NCI-H2227 treated with DMSO at 0.1 percent for 48 hours (cell line): ENCODE measurements at regions not wholly inside any gene's neighbourhood (a gene's known extent, or its start where the extent isn't known, plus 50 kb on each side); places are given as distances from the start of the nearest gene placed in this dataset.
"Not testable (repeated sequence)": the region's sequence is repeated elsewhere in the genome, so short reads cannot be mapped to it uniquely, and the experiment has no call there.

ENCODE experiments used
- DNase-seq: peaks from one replicate; lab custom pipeline; 2025; lab: John Stamatoyannopoulos, UW

DNA sequence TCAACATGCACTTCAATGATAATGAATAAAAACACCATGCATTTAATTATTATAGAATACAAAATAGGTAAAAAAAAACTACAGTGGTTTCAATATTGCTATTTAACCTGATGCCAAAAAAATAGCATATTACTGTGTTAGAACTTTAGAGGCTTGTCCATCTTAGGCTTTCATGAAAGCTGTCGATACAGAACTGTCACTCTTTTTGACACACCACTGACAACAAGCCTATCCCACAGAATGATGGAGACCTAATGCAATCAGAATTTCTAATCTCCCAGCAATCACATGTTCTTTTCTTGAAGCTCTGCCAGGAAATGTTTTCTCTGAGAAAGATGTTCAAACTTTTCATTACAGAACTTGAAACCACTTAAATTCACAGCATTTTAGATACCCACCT, 490.3 kb upstream of the EPHA6 start:
- DNase-seq: no peak

DNA sequence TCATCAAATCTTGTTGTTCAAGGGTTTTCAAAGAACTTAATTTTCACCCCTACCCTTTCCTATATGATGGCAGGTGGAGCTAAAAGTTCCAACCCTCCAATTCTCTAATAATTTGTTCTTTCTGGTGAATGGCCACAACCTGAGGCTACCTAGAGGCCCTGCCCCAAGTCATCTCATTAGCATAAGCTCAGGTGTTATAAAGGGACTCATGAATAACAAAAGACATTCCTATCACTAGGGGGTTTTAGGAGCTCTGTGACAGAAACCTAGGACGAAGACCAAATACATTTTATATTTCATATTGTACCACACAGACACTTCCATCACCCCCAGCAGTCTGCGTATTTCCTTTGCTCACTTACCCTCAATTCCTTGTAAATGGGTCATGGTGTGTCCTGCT, 483.6 kb upstream of the EPHA6 start:
- no peak for DNase-seq

DNA sequence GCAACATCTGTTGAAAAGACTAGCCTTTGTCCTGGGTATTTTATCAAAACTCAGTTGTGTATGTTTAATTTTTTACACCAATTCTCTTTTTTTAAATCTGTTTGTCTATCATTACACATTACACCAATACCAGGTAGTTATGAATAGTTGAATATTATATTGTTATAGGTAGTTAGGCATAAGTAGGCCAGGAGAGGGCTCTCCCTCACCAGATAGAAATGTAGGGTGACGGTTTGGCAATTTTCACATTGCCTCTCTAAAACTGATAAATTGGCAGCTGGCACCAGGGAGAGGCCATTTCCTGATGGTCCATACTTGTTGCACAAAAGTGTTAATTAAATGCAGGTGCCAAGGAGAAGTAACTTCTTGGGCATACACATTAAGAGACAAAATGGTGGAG, 483.1 kb upstream of the EPHA6 start:
- DNase-seq: no peak

DNA sequence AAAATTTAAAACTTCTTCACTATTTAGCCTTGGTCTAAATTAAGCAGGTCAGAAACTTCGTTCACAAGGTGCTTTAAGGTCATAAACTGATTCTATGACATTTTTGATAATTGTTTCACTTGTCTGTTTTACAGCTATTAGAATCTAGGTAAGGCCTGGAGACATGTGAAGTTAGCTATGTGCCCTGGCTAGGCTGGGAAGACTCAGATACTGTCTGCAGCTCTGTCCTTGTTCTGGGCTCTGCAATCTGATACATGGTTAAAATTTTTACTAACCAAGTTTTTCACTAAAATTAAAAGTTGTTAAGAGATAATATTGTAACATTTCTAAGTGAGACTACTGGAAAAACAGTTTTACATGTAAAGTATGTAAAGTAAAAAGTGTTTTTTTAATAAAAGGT, 479.6 kb upstream of the EPHA6 start:
- DNase-seq: no peak

DNA sequence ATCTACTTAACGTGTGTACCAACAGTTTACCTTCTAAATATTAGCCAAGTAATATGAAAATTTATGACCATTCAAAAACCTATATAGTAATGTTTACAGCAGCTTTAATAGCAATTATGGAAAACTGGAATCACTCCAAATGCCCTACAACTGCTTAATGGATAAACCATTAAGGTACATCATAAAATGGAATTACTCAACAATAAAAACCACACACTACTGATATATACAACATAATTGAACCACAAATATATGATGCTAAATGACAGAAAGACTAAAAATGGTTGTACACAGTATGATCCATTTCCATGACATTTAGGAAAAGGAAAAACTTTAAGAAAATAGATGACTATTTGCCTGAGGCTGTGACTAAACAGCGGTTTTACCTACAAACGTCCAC, 467.1 kb upstream of the EPHA6 start:
- DNase-seq: no peak

DNA sequence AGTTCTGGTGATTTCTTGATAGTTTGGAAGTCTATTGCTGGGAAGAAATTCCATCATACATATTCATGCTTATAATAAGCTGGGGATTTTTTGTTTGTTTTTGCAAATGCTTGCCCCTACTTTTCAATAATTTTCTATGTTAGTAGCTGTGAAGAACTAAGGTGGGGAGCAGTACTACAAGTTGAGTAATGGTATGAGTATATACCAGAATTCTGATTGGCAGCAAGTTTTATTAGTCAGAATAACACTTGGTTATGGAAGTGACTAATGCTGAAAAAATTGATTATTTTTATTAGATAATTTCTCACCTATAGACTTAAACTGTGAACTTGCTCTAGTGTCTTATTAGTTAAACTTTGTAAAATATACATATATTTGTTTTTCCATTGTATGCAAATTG, 462.8 kb upstream of the EPHA6 start:
- DNase-seq: not testable (repeated sequence)

DNA sequence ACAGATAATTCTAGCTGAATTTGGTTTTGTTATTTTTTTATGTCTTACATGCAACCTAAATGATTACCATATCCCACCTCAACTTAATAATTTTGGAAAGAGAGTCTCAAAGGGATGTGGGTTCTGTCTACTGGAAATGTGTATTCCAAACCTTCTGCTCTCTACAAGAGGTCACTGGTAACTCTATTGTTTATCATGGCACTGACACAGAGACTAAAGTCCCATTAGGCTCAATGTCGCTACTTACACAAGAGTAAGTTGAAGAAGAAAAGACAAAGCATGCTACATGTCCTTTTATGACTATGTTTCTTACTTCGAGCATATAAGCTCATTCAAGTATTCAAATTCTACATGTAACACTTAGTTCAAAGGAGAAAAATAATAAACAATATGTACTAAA, 460.3 kb upstream of the EPHA6 start:
- DNase-seq: no peak

DNA sequence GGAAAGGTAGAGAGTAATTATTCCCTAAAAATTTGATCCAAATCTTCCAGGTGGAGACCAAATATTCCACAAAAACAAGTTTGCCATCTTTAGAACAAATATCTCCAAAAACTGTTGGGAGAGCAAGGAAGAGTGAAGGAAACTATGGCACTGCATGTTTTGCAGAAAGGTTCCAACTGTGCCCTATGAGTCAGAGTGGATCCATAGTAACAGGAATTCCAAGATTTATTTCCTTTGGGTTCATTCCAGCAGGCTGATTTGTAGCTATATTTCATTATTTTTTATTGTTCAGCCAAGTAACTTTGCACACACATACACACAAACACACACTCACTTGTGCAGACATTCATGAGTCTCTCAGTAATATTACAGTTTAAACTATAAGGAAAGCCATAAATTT, 459.7 kb upstream of the EPHA6 start:
- DNase-seq: no peak

DNA sequence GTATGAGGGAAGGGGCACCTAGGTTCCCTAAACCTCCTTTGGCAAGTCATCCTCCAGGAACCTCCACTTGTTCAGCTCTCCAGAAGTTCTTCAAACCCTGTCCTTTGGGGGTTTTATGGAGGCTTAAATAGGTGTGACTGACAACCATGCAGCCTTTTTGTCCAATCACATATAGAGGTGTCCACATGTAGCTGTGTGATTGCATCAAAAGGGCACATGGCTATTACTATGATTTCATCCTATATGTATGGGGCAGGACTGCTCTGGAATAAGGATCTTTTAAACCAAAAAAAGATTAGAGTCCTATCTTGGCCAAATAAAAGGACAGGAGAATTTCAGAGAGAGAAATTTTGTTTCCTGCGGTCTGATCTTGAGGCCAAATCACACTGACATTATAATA, 453.2 kb upstream of the EPHA6 start:
- DNase-seq: no peak

DNA sequence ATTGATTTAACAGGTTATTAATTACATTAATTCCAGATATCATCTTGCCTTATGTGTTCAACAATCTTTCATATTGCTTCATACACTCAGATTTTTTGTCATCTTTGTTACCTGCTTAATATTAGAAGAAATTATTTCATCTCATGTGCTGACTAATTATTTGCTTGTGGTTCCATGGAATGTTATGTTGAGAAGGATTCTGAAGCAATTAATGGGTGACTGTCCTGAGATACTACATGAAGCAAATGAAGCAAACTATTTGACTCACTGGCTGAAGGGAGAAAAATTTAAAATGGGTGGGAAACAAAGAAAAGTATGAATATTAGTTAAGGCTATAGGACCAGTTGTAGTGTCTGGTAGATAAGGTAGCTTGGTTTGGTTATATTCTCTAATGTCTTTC, 443.8 kb upstream of the EPHA6 start:
- no peak for DNase-seq

DNA sequence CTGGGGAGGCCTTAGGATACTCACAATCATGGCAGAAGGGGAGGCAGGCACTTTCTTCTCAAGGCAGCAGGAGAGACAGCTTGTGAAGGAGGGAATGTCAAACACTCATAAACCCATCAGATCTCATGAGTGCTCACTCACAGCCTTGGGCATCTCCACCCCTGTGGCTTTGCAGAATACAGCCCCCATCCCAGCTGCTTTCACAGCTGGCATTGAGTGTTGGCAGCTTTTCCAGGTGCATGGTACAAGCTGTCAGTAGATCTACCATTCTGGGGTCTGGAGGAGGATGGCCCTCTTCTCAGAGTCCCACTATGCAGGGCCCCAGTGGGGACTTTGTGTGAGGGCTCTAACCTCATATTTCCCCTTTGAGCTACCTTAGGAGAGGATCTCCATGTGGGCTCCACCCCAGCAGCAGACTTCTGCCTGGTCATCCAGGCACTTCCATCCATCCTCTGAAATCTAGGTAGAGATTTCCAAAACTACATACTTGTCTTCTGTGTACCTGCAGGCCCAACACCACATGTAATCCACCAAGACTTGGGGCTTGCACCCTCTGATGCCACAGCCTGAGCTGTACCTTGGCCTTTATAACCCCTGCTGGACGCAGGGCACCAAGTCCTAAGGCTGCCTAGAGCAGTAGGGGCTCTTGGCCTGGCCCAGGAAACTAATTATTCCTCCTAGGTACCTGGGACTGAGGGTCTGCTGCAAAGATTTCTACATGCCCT, 404.2 kb upstream of the EPHA6 start:
- no peak for DNase-seq

DNA sequence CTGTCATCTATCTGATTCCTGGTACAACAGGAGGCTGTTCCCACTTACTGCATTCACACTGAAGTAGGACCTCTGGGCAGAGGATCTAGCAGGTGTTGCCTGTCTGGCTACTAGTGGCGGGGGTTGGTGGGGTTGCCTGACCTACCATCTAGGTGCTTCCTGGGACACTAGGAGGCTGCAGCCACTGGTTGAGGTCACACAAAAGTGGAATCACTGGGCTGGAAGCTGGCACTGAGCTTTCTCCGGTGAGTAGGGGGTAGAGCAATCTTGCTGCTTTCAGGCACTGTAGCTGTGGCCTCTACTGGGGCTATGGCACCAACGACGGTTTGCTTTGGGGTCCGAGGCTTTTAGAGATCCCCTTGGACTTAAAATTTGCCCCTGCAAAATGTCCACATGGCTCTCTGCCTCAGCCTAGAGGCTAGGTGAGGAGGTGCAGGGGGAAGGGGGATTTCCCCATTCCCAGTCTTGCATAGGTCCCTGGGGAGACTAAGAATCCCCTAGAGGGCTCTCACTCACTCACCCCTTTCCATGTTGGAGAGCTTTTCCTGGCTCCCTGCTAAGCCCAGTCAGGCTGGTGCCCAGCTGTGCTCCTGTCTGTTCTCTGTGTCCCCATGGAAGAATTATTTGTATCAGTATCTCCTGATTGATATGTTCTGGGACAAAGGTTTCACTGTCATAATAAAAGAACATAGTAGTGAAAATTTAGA, 397.7 kb upstream of the EPHA6 start:
- DNase-seq: no peak

DNA sequence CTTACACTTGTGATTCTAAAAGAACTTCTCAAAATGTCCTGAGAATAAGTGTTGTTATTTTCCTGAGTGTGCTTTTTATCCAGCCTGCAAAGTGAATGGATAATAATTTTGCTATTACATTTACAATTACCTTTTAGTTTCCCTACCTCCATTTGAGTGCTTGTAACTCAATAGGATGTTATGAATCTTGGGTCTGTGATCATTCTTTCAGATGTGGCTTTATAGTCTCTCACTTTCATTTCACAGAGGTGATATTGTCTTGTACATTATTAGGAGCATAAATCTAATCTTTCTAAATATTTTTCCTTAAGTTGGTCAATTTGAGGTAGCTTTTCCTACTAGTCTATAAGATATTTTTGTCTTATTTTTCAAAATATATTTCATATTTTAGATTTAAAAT, 386.3 kb upstream of the EPHA6 start:
- DNase-seq: peak; percentile 56

DNA sequence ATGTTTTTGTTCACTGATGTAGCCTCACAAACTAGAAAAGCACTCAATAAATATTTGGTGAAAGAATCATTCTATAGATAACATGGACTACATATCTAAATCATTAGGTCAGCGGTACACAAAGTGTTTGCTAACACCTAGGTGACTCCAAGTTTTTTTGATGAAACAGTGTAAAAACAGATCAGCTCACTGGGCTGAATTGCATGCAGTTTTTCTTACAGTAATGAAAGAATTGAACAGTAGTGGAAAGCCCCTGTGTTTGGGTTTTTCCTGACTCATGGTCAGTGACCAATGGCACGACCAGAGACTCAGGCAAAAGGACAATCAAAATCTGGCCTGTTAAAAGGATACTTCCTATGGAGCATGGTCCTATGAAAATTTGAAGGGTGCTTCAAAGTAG, 384.3 kb upstream of the EPHA6 start:
- DNase-seq: no peak

DNA sequence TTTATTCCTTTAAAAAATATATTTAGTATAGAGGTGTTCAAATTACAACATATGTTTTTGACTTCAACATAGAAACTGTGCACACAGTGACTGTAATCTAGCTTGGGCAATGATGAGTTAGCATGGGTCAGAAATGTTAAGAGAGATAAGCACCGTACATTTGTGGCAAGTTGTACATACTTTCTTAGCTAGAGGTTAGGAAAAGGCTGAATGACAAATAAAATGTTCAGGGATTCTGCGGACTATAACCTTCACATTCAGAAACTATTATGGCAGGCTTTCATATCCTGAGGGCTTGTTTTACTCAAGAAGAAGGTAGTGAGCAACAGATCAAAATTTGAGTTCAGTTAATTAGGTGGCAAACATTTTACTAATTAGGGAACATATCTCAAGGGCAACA, 379.7 kb upstream of the EPHA6 start:
- no peak for DNase-seq

DNA sequence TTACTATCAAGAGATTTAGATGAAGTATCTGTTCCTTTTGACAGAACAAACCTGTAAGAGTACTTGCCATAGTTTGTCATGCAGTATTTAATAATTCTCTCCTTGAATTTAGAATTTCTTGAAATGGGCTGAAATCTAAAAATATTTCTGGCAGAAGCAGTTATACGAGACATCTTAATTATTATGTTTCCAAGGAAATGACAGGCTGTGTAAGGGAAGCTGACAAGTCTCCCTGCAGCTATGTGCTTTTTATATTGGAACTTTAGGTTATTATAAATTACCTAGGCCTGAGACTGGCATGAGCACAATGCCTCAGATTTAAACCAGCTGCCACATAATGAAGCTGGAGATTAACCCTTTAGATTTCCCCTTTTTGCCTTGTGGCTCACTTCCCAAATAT, 365.0 kb upstream of the EPHA6 start:
- peak; percentile 38 for DNase-seq

DNA sequence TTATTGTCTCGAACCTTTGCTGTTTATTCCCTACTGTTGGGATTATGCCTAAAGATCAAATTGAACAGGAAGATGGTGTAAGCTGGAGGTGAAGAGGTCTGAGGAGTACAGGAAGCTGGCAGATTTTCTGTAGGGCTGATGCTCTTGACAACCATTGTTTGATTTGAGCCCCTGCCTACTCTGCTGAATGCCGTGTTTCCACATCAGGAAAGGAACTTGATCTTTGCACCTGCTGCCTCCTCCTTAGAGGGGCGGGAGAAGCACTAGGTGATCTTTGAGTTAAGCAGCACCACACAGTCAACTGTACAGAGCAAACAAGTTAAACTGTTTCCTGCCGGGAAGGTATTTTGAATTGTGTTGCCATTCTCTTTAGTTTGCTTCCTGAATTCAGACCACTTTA, 364.6 kb upstream of the EPHA6 start:
- DNase-seq: peak; percentile 38

DNA sequence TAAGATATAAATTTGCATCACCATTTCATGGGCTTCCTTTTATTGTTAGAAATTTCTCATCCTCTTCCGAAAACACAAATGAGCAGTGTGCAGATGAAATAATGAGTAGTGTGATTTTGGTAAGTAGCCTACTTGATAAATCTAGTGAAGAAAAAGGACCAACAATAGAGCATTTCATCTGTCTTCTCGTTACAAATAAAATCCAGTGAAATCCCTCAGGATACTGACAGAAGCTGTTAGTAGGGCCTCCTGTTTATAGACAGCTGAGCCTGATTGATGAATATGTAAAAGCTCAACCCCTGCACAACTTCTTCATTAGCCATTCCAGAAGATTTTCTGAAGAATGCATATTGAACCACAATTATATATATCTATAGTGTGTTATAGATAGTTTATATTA, 363.7 kb upstream of the EPHA6 start:
- DNase-seq: no peak

DNA sequence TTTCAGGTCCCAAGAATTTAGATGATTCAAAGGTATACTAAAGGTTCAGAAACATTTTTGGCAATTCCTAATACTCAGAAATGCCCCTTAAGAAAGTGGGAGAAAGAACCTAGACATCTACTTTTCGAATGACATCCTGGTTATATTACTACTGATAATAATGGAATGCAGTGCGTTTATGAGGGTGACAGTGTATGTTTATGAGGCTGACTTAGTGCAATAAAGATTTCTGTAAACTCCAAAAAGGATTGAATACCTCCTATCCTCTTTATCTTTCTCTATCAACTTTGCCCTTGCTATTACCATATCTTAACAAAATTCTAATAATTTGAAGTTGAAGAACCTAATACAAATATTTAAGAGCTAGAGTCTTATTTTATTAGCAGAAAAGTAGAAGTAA, 348.9 kb upstream of the EPHA6 start:
- DNase-seq: no peak

DNA sequence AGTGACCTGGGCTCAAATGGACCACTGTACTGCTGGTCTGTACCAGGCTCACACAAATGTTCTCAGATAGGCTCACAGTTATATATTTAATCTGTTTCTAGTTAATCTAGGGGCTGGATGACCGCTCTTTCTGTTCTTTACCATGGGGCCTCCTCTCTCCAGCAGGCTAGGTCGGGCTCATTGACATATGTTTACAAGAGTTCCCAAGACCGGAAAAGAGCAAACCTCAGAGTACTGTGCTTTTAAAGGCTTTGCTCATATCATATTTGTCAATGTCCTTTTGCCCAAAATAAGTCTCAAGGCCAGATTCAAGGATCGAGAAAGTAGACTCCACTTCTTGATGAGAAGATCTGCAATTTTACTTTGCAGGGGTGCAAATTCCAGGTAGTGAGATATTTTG, 348.0 kb upstream of the EPHA6 start:
- DNase-seq: no peak

DNA sequence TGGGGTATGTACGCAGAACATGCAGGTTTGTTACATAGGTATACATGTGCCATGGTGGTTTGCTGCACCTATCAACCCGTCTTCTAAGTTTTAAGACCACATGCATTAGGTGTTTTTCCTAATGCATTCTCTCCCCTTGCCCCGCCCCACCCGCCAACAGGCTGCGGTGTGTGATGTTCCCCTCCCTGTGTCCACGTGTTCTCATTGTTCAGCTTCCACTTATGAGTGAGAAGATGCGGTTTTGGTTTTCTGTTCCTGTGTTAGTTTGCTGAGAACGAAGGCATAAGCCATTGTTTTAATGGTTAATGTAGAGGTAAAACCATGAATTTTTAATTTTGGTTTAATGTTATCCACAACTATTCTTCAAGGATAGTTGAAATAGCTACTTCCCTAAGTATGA, 346.8 kb upstream of the EPHA6 start:
- no peak for DNase-seq

DNA sequence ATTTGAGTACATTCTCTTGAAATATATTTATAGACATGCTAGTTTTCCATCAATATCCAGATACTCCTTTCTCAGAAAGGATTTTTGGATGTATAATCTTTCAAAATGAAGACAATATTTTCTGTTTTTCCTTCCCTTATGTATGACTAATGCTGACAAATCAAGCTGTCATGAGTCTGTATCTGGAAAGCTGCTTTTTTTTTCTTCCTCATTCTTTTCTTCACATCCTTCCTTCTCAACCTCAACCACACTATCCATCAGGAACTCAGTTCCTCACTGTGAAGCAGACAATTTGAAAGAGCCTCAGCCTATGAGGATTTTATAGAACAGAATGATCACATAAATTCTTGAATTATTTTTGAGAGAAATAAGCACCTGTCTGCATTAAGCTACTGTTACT, 335.9 kb upstream of the EPHA6 start:
- no peak for DNase-seq

DNA sequence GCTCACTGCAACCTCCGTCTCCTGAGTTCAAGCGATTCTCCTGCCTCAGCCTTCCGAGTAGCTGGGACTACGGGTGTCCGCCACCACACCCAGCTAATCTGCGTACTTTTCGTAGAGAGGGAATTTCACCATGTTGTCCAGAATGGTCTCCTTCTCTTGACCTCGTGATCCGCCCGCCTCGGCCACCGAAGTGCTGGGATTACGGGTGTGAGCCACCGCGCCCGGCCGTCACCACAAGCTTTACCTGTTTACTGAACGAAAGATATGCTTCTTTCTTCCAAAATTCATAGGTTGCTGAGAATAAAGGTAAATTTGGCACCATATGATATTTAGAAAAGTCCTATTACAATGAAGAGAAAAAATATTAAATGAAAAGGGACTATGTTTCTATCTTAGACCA, 333.5 kb upstream of the EPHA6 start:
- DNase-seq: no peak

DNA sequence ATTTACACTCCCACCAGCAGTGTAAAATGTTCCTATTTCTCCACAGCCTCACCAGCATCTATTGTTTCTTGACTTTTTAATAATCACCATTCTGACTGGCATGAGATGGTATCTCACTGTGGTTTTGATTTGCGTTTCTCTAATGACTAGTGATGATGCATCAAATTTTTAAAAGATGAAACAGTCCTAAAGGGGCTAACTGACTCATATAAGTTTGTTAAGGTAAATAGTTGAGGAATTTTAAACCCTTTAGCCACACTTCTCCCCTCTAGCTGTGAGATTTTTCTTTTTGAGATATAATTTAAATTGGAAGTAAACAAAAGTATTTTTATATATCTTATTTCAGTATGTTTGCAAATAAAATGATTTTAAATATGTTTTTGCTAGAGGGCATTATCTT, 331.2 kb upstream of the EPHA6 start:
- DNase-seq: not testable (repeated sequence)
